MCF 10A (cell line): ENCODE measurements at regions not wholly inside any gene's neighbourhood (a gene's known extent, or its start where the extent isn't known, plus 50 kb on each side); places are given as distances from the start of the nearest gene placed in this dataset.
"Not testable (repeated sequence)": the region's sequence is repeated elsewhere in the genome, so short reads cannot be mapped to it uniquely, and the experiment has no call there.

Experiments used
- BruUV-seq: library from RNA; stranded (reverse); fragments of 400-500 nt; replicated peaks from 2 replicates; lab custom pipeline; 2021; lab: Mats Ljungman, UMichigan
- CTCF ChIA-PET: fragments of 300-600 bp; sonication (Branson Sonifier 250); formaldehyde crosslinking; extraction: SDS; loops from one replicate; lab custom pipeline; 2021; ENCODE audit warnings: antibody characterized with exemption, inconsistent platforms; lab: Yijun Ruan, JAX
- POLR2A ChIA-PET: fragments of 300-600, 350-650 bp; sonication (Branson Sonifier 250); formaldehyde crosslinking; extraction: SDS; loops from one replicate; lab custom pipeline; 2020; ENCODE audit warnings: antibody characterized with exemption, inconsistent platforms; lab: Yijun Ruan, JAX
- DNase-seq: peaks from one replicate; pipeline ENCODE4 v3.0.0-alpha.2; 2018; ENCODE audit not compliant: unreplicated experiment
- H3K27ac Mint-ChIP-seq: one replicate; pipeline ENCODE4 v1.8.0; 2022; ENCODE audit warnings: mild to moderate bottlenecking, low read depth, mixed read lengths; ENCODE audit not compliant: unreplicated experiment
- H3K27me3 Mint-ChIP-seq: one replicate; pipeline ENCODE4 v1.8.0; 2022; ENCODE audit warnings: mixed read lengths; ENCODE audit not compliant: insufficient read depth, unreplicated experiment
- H3K36me3 Mint-ChIP-seq: one replicate; pipeline ENCODE4 v1.8.0; 2022; ENCODE audit warnings: mild to moderate bottlenecking, moderate library complexity, mixed read lengths; ENCODE audit not compliant: insufficient read depth, unreplicated experiment
- H3K4me1 Mint-ChIP-seq: one replicate; pipeline ENCODE4 v1.8.0; 2022; ENCODE audit warnings: mixed read lengths; ENCODE audit not compliant: insufficient read depth, unreplicated experiment
- H3K4me3 Mint-ChIP-seq: one replicate; pipeline ENCODE4 v1.8.0; 2022; ENCODE audit warnings: mild to moderate bottlenecking, moderate library complexity, mixed read lengths; ENCODE audit not compliant: unreplicated experiment
- H3K9me3 Mint-ChIP-seq: one replicate; pipeline ENCODE4 v1.8.0; 2022; ENCODE audit warnings: mixed read lengths; ENCODE audit not compliant: unreplicated experiment
- intact Hi-C: fragments of 100-400 bp; cut with micrococcal nuclease; formaldehyde crosslinking; loops from 2 replicates; pipeline ENCODE4 v1.14.1; 2022
- TF ChIP-seq, protein P1 (sequence below): fragments of 200-600 bp; IDR thresholded peaks from one replicate; pipeline ENCODE4 v1.8.0; 2022; ENCODE audit warnings: antibody characterized with exemption, mild to moderate bottlenecking; ENCODE audit not compliant: unreplicated experiment

DNA sequence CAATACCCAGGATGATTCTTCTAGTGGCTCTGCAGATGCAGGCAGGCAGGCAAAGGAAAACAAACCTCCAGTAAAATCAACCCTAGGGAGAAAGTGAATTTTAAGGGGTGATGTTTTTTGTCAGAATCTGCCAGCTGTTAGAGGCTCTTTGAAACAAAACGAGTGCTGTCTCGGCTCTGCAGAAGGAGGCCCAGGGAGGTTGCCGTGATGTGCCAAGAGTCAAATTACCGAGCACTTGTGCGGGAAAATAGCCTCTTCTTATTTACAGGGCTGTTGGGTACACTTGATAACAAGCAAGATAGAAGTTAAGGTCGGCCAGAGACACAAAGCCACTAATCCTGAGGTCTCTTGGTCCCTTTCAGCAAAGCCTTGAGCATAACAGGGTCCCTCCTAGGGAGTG, 68.9 kb upstream of the EEF2KMT start:
- Mint-ChIP-seq H3K27me3 (no peaks in the 10 kb centered on the region), H3K9me3 (peaks cover 22% of the 10 kb centered on the region), H3K4me3 (no peak overlapping the region), H3K27ac (no peak overlapping the region), H3K36me3 (peaks cover 10% of the 10 kb centered on the region), H3K4me1 (no peaks in the 10 kb centered on the region)
- ChIA-PET POLR2A (no interaction called here), CTCF (no interaction called here)
- TF ChIP-seq, protein P1, sequence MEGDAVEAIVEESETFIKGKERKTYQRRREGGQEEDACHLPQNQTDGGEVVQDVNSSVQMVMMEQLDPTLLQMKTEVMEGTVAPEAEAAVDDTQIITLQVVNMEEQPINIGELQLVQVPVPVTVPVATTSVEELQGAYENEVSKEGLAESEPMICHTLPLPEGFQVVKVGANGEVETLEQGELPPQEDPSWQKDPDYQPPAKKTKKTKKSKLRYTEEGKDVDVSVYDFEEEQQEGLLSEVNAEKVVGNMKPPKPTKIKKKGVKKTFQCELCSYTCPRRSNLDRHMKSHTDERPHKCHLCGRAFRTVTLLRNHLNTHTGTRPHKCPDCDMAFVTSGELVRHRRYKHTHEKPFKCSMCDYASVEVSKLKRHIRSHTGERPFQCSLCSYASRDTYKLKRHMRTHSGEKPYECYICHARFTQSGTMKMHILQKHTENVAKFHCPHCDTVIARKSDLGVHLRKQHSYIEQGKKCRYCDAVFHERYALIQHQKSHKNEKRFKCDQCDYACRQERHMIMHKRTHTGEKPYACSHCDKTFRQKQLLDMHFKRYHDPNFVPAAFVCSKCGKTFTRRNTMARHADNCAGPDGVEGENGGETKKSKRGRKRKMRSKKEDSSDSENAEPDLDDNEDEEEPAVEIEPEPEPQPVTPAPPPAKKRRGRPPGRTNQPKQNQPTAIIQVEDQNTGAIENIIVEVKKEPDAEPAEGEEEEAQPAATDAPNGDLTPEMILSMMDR = no peak
- DNase-seq = no peak
- no TSS peak for BruUV-seq
- intact Hi-C loops = no loop called here

GRCh38 chr16:5165429-5165828, 67.8 kb upstream of the EEF2KMT start:
- H3K27me3 Mint-ChIP-seq = not testable (repeated sequence)
- CTCF ChIA-PET = interaction anchor here (0.6 kb wide), 1 partner anchor 70 kb away, joined by 4 read pairs; no protein-coding TSS in a partner anchor

DNA sequence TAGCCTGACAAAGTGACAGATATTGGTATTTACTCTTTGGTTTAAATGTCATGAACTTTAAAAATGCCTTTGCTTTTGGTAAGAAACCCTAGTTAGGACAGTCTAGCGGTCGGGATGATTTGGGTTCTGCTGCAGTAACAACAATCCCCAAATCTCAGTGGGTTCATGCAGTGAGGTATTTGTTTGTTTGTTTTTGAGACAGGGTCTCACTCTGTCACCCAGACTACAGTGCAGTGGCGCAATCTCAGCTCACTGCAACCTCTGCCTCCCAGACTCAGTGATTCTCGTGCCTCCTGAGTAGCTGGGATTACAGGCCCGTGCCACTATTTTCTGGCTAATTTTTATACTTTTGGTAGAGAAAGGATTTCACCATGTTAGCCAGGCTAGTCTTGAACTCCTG, 65.2 kb upstream of the EEF2KMT start:
- H3K27me3 Mint-ChIP-seq, H3K36me3 Mint-ChIP-seq, BruUV-seq, H3K4me3 Mint-ChIP-seq, intact Hi-C loops, POLR2A ChIA-PET, DNase-seq, H3K27ac Mint-ChIP-seq, H3K4me1 Mint-ChIP-seq, CTCF ChIA-PET: not testable (repeated sequence)
- peaks cover 17% of the 10 kb centered on the region for H3K9me3 Mint-ChIP-seq

More at GRCh38 chr16:5165429-5165828, 67.8 kb upstream of the EEF2KMT start:
- POLR2A ChIA-PET, DNase-seq, H3K4me3 Mint-ChIP-seq, H3K36me3 Mint-ChIP-seq, BruUV-seq, H3K4me1 Mint-ChIP-seq, H3K27ac Mint-ChIP-seq, intact Hi-C loops: not testable (repeated sequence)
- H3K9me3 Mint-ChIP-seq = peaks cover 24% of the 10 kb centered on the region

- BruUV-seq, H3K4me1 Mint-ChIP-seq, H3K4me3 Mint-ChIP-seq, H3K27me3 Mint-ChIP-seq, H3K27ac Mint-ChIP-seq, DNase-seq, H3K36me3 Mint-ChIP-seq, intact Hi-C loops, CTCF ChIA-PET, POLR2A ChIA-PET: not testable (repeated sequence)
- H3K9me3 Mint-ChIP-seq = peaks cover 17% of the 10 kb centered on the region
Observed at GRCh38 chr16:5161888-5162287, 64.3 kb upstream of the EEF2KMT start.

DNA sequence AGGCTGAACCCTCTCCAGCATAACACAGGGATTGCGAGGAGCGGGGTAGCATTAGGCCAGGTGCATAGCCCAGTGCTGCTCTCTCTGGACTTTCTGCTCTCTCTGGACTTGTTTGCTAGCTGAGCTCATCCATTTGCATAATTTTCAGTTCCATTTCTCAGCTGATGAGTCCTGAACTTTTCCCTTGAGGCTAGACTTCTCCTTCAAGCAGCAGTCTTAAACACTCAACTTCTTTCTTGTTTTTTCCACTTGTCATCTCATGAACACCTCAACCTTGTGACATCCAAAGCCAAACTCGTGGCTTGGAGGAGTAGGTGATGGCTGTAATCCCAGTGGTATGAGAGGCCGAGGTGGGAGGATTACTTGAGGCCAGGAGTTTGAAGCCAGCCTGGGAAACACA, 62.4 kb upstream of the EEF2KMT start:
- H3K27ac Mint-ChIP-seq, H3K4me3 Mint-ChIP-seq, H3K4me1 Mint-ChIP-seq, intact Hi-C loops, H3K27me3 Mint-ChIP-seq, POLR2A ChIA-PET, DNase-seq, BruUV-seq, H3K36me3 Mint-ChIP-seq: not testable (repeated sequence)
- CTCF ChIA-PET = interaction anchor here (0.7 kb wide), 1 partner anchor 532 kb away, joined by 5 read pairs; no protein-coding TSS in a partner anchor
- peaks cover 17% of the 10 kb centered on the region for H3K9me3 Mint-ChIP-seq

DNA sequence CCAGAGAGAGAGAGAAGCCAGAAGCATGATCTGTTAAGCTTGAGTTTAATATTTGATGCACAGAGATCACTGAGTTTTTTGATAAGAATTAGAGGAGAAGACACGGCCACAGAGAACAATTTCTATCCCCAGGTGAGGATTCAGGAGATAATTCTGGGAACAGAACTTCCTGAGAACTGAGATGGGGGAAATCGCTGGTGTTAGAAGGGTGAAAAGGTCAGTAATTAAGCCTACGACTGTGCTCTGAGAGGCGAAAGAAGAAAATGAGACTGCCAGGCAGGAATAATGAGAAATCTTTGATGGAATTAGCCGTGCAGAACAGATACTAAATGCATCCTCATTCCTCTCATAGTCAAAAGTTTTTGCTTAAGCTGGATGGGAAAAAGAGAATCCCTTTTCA, 61.9 kb upstream of the EEF2KMT start:
- H3K9me3 Mint-ChIP-seq = peaks cover 17% of the 10 kb centered on the region
- POLR2A ChIA-PET, intact Hi-C loops, H3K36me3 Mint-ChIP-seq, DNase-seq, H3K27ac Mint-ChIP-seq, BruUV-seq, CTCF ChIA-PET, H3K4me3 Mint-ChIP-seq, H3K4me1 Mint-ChIP-seq, H3K27me3 Mint-ChIP-seq: not testable (repeated sequence)
